Motor neuron (in vitro differentiated cells): ENCODE measurements at regions not wholly inside any gene's neighbourhood (a gene's known extent, or its start where the extent isn't known, plus 50 kb on each side); places are given as distances from the start of the nearest gene placed in this dataset.

ENCODE experiments used
- ATAC-seq, 8 experiments: fragments of 200-7000 bp; cut with Tn5 transposase; replicated peaks in 6 of 8; 2 replicates each; pipeline ENCODE4 v1.8.0; 2021; ENCODE audit warnings: mild to moderate bottlenecking in 8 of 8, moderate library complexity in 8 of 8
- H3K27ac ChIP-seq, 2 donors: fragments of 250-450 bp; sonication (Bioruptor Pico); 2 replicates each; pipeline ENCODE4 v1.9.0; 2021; ENCODE audit warnings: antibody characterized with exemption in 2 of 2, mild to moderate bottlenecking in 2 of 2, moderate library complexity in 1 of 2
- H3K4me1 ChIP-seq, 2 donors: fragments of 250-450 bp; sonication (Bioruptor Pico); replicated peaks in 1 of 2; 2 replicates each; pipeline ENCODE4 v1.6.1; 2021; ENCODE audit warnings: antibody characterized with exemption in 2 of 2, mild to moderate bottlenecking in 2 of 2, moderate library complexity in 1 of 2
- H3K4me3 ChIP-seq, 5 donors: fragments of 250-450 bp; sonication (Bioruptor Pico); 2 replicates each; pipeline ENCODE4 v1.9.0; 2021; ENCODE audit warnings: antibody characterized with exemption in 5 of 5, mild to moderate bottlenecking in 5 of 5, moderate library complexity in 4 of 5
- WGBS, 10 experiments: fragments of 450-650 bp; shearing (Covaris generic); methylation state at CpG; one replicate each; pipeline ENCODE4 v1.0.0; 2022; 5-methylcytosine and 5-hydroxymethylcytosine counted together
- in situ Hi-C, 9 experiments: fragments of 400-800 bp; cut with MboI; loops; one replicate each; pipeline ENCODE4 v1.15.0; 2021; ENCODE audit warnings: low sequenced_read_pairs in 9 of 9, low pct_unique_long_range_greater_than_20kb in 2 of 9; ENCODE audit not compliant: unreplicated experiment in 9 of 9

GRCh38 chr3:66598168-66598567, 97.3 kb upstream of the LRIG1 start:
- peaks cover 7 to 36% of the 10 kb centered on the region in 2 donors for H3K4me1 ChIP-seq
- in situ Hi-C loops: no loop called here
- H3K4me3 ChIP-seq: no peak overlapping the region
- 0 to 100% (median 78%) methylated on average over 2 to 5 of the region's 6 CpGs; no CpG with 5 or more reads in 3 of the 10 experiments for WGBS, 10 experiments
- peak overlapping the region in 1 of 2 donors; percentile 4 for H3K27ac ChIP-seq
- ATAC-seq: no peak

- H3K4me1 ChIP-seq: peaks cover 0 to 27% of the 10 kb centered on the region in 2 donors
- no peak overlapping the region for H3K4me3 ChIP-seq
- 17 to 100% (median 72%) methylated on average over 1 to 4 of the region's 4 CpGs; no CpG with 5 or more reads in 2 of the 10 experiments for WGBS, 10 experiments
- in situ Hi-C loops: no loop called here
- no peak overlapping the region for H3K27ac ChIP-seq
- no peak for ATAC-seq
Observed at GRCh38 chr3:66602237-66602636, 101.4 kb upstream of the LRIG1 start.

- WGBS, 10 experiments: 20 to 100% (median 64%) methylated on average over 1 to 5 of the region's 5 CpGs; no CpG with 5 or more reads in 6 of the 10 experiments
- no peak for ATAC-seq
- H3K4me1 ChIP-seq: peaks cover 0 to 25% of the 10 kb centered on the region in 2 donors
Observed at GRCh38 chr3:66602691-66603090, 101.9 kb upstream of the LRIG1 start.

GRCh38 chr3:66603151-66603611, 102.4 kb upstream of the LRIG1 start:
- Histone ChIP-seq H3K4me3 (no peak overlapping the region), H3K4me1 (peaks cover 0 to 20% of the 10 kb centered on the region in 2 donors), H3K27ac (no peak overlapping the region)
- in situ Hi-C loops: no loop called here
- ATAC-seq: no peak
- 47 to 100% (median 74%) methylated on average over 1 to 4 of the region's 4 CpGs; no CpG with 5 or more reads in 3 of the 10 experiments for WGBS, 10 experiments

More at GRCh38 chr3:66602691-66603090, 101.9 kb upstream of the LRIG1 start:
- no peak overlapping the region for H3K4me3 ChIP-seq
- in situ Hi-C loops: no loop called here
- H3K27ac ChIP-seq: no peak overlapping the region

- in situ Hi-C loops: no loop called here
- H3K4me1 ChIP-seq: peaks cover 0 to 17% of the 10 kb centered on the region in 2 donors
- WGBS, 10 experiments: 13 to 100% (median 90%) methylated on average over 1 of the region's 1 CpG
- no peak overlapping the region for H3K4me3 ChIP-seq
- no peak for ATAC-seq
- H3K27ac ChIP-seq: no peak overlapping the region
Observed at GRCh38 chr3:66604481-66604880, 103.7 kb upstream of the LRIG1 start.

GRCh38 chr3:66606126-66606525, 105.3 kb upstream of the LRIG1 start:
- Histone ChIP-seq H3K27ac (no peak overlapping the region), H3K4me1 (peaks cover 0 to 15% of the 10 kb centered on the region in 2 donors), H3K4me3 (no peak overlapping the region)
- ATAC-seq: no peak
- WGBS, 10 experiments: 29 to 100% (median 100%) methylated on average over 1 of the region's 1 CpG; no CpG with 5 or more reads in 4 of the 10 experiments
- in situ Hi-C loops: no loop called here

GRCh38 chr3:66606868-66607267, 106.0 kb upstream of the LRIG1 start:
- in situ Hi-C loops: no loop called here
- peak in 2 of 8 experiments; percentile 22 to 26 for ATAC-seq
- Histone ChIP-seq H3K4me3 (no peak overlapping the region), H3K4me1 (peaks cover 0 to 15% of the 10 kb centered on the region in 2 donors), H3K27ac (no peak overlapping the region)
- 71 to 100% (median 81%) methylated on average over 1 of the region's 1 CpG; no CpG with 5 or more reads in 6 of the 10 experiments for WGBS, 10 experiments

GRCh38 chr3:66609660-66610561, 109.1 kb upstream of the LRIG1 start:
- in situ Hi-C loops: no loop called here
- ATAC-seq: peak in 3 of 8 experiments; percentile 54 to 96 (median 60)
- H3K4me3 ChIP-seq: no peak overlapping the region
- WGBS, 10 experiments: 33 to 100% (median 71%) methylated on average over 1 to 7 of the region's 8 CpGs; no CpG with 5 or more reads in 1 of the 10 experiments
- H3K4me1 ChIP-seq: peaks cover 0 to 9% of the 10 kb centered on the region in 2 donors
- no peak overlapping the region for H3K27ac ChIP-seq

GRCh38 chr3:66610562-66610909, 109.7 kb upstream of the LRIG1 start:
- in situ Hi-C loops: no loop called here
- ATAC-seq: no peak
- no peak overlapping the region for H3K4me3 ChIP-seq
- peaks cover 0 to 9% of the 10 kb centered on the region in 2 donors for H3K4me1 ChIP-seq
- H3K27ac ChIP-seq: no peak overlapping the region
- WGBS, 10 experiments: 83 to 100% (median 96%) methylated on average over 1 to 5 of the region's 5 CpGs; no CpG with 5 or more reads in 2 of the 10 experiments

- WGBS, 10 experiments: 17 to 94% (median 69%) methylated on average over 1 to 5 of the region's 5 CpGs
- Histone ChIP-seq H3K4me3 (no peak overlapping the region), H3K4me1 (peaks cover 4 to 10% of the 10 kb centered on the region in 2 donors), H3K27ac (no peak overlapping the region)
- in situ Hi-C loops: no loop called here
- ATAC-seq: peak in 2 of 8 experiments; percentile 48 to 82
Observed at GRCh38 chr3:66615643-66616301, 115.0 kb upstream of the LRIG1 start.

- WGBS, 10 experiments: 0 to 93% (median 57%) methylated on average over 1 to 2 of the region's 2 CpGs
- H3K4me1 ChIP-seq: peaks cover 11 to 18% of the 10 kb centered on the region in 2 donors
- no peak overlapping the region for H3K27ac ChIP-seq
- in situ Hi-C loops: no loop called here
- ATAC-seq: no peak
- no peak overlapping the region for H3K4me3 ChIP-seq
Observed at GRCh38 chr3:66617351-66617750, 116.5 kb upstream of the LRIG1 start.

GRCh38 chr3:66618066-66618465, 117.2 kb upstream of the LRIG1 start:
- no peak for ATAC-seq
- 12 to 97% (median 51%) methylated on average over 1 to 4 of the region's 4 CpGs for WGBS, 10 experiments
- Histone ChIP-seq H3K27ac (no peak overlapping the region), H3K4me3 (no peak overlapping the region), H3K4me1 (peaks cover 11 to 18% of the 10 kb centered on the region in 2 donors)
- in situ Hi-C loops: no loop called here

GRCh38 chr3:66620296-66620695, 119.5 kb upstream of the LRIG1 start:
- Histone ChIP-seq H3K4me3 (no peak overlapping the region), H3K4me1 (peaks cover 11 to 18% of the 10 kb centered on the region in 2 donors), H3K27ac (no peak overlapping the region)
- 8 to 85% (median 20%) methylated on average over 2 to 9 of the region's 9 CpGs; no CpG with 5 or more reads in 3 of the 10 experiments for WGBS, 10 experiments
- peak in 5 of 8 experiments; percentile 46 to 82 (median 63) for ATAC-seq
- in situ Hi-C loops: no loop called here
